Stomach (tissue), 8 donors: ENCODE measurements at regions not wholly inside any gene's neighbourhood (a gene's known extent, or its start where the extent isn't known, plus 50 kb on each side); places are given as distances from the start of the nearest gene placed in this dataset.
A peak's percentile ranks its signal among the peaks of the same experiment; 100 is the strongest.

Experiments used
- DNase-seq, 2 donors: peaks; one replicate each; pipeline versions ENCODE4 v3.0.0 to v3.0.0-alpha.2; 2013 to 2019
- H3K27ac ChIP-seq, 5 donors: fragments of 200-600 bp in 4 of 5; sonication (generic) in 4 of 5; one replicate each; pipeline ENCODE4 v1.5.1; 2013 to 2019; ENCODE audit warnings: mild to moderate bottlenecking in 1 of 5, moderate library complexity in 1 of 5
- H3K27me3 ChIP-seq, 3 donors: fragments of 200-600 bp; sonication (generic); one replicate each; pipeline ENCODE4 v1.5.1; 2017 to 2019; ENCODE audit warnings: mixed run types in 1 of 3
- H3K36me3 ChIP-seq, 4 donors: fragments of 200-600 bp; sonication (generic); 1 replicate in 3 of 4; 2 replicates in 1 of 4; pipeline ENCODE4 v1.5.1; 2016 to 2019
- H3K4me1 ChIP-seq, 4 donors: fragments of 200-600 bp; sonication (generic); one replicate each; pipeline ENCODE4 v1.5.1; 2016 to 2019
- H3K4me3 ChIP-seq, 4 donors: fragments of 200-600 bp; sonication (generic) in 3 of 4; one replicate each; pipeline ENCODE4 v1.5.1; 2016 to 2019; ENCODE audit warnings: mild to moderate bottlenecking in 1 of 4
- H3K9me3 ChIP-seq, 4 donors: fragments of 200-600 bp; sonication (generic); one replicate each; pipeline ENCODE4 v1.5.1; 2016 to 2019
- CTCF ChIP-seq, 7 experiments: fragments of 450-650 bp in 4 of 7; fragments of 200-600 bp in 3 of 7; sonication (generic) in 3 of 7; IDR thresholded peaks; one replicate each; pipeline ENCODE4 v1.5.1; 2016 to 2019; ENCODE audit warnings: antibody characterized with exemption in 7 of 7, control low read depth in 2 of 7, mild to moderate bottlenecking in 1 of 7
- EP300 ChIP-seq: sonication (generic); formaldehyde crosslinking; IDR thresholded peaks from one replicate; pipeline ENCODE4 v1.6.1; 2017; ENCODE audit warnings: antibody characterized with exemption
- POLR2A ChIP-seq, 4 donors: fragments of 450-650 bp; IDR thresholded peaks; one replicate each; pipeline ENCODE4 v1.6.1; 2016; ENCODE audit warnings: antibody characterized with exemption in 4 of 4, control low read depth in 2 of 4, mild to moderate bottlenecking in 1 of 4, moderate library complexity in 1 of 4
- POLR2AphosphoS5 ChIP-seq, 3 donors: sonication (generic); formaldehyde crosslinking; IDR thresholded peaks; one replicate each; pipeline ENCODE4 v1.6.1; 2016; ENCODE audit warnings: antibody characterized with exemption in 3 of 3
- WGBS, 5 donors: extraction: QIAGEN DNeasy Blood & Tissue Kit in 3 of 5; methylation state at CpG; one replicate each; pipeline versions ENCODE4 v1.1.5 to v1.1.7; 2013 to 2018; 5-methylcytosine and 5-hydroxymethylcytosine counted together
- intact Hi-C: fragments of 100-400 bp; cut with DNase I; formaldehyde crosslinking; loops from one replicate; pipeline ENCODE4 v1.15.1; 2023; ENCODE audit warnings: low total_unique reads
- donor health status: healthy with polysubstance abuse.
- donor health status: Bipolar disorder and iron deficiency.
- donor health status: healthy.

- Histone ChIP-seq H3K27me3 (no peaks in the 10 kb centered on the region), H3K4me3 (no peak overlapping the region), H3K36me3 (no peaks in the 10 kb centered on the region), H3K4me1 (peaks cover 0 to 12% (median 0%) of the 10 kb centered on the region in 4 donors), H3K27ac (peak overlapping the region in 4 of 5 donors; percentile 52 to 77 (median 54)), H3K9me3 (no peaks in the 10 kb centered on the region)
- no peak for TF ChIP-seq CTCF (IDR thresholded peaks at IDR 0.05)
- TF ChIP-seq POLR2AphosphoS5 (IDR thresholded peaks at IDR 0.05): no peak
- no peak for TF ChIP-seq EP300
- TF ChIP-seq POLR2A (IDR thresholded peaks at IDR 0.05): no peak
- intact Hi-C loops: no loop called here
- WGBS, 5 donors: 33 to 63% (median 49%) methylated on average over 4 of the region's 4 CpGs
- no peak for DNase-seq
Observed at GRCh38 chr9:119026120-119026519, 343.1 kb downstream of the BRINP1 start.

- intact Hi-C loops: no loop called here
- TF ChIP-seq POLR2A (IDR thresholded peaks at IDR 0.05): no peak
- no peak for TF ChIP-seq CTCF (IDR thresholded peaks at IDR 0.05)
- no peak for TF ChIP-seq POLR2AphosphoS5 (IDR thresholded peaks at IDR 0.05)
- TF ChIP-seq EP300: no peak
Observed at GRCh38 chr9:119027901-119028699, 341.1 kb downstream of the BRINP1 start.

GRCh38 chr9:119029886-119030285 is 339.3 kb downstream of the BRINP1 start:
- Histone ChIP-seq H3K4me3 (no peak overlapping the region), H3K27ac (no peak overlapping the region), H3K27me3 (no peaks in the 10 kb centered on the region), H3K4me1 (peaks cover 0 to 12% (median 0%) of the 10 kb centered on the region in 4 donors), H3K36me3 (no peaks in the 10 kb centered on the region), H3K9me3 (no peaks in the 10 kb centered on the region)
- no peak for DNase-seq
- WGBS, 5 donors: 82 to 91% (median 85%) methylated on average over 5 of the region's 5 CpGs
- intact Hi-C loops: no loop called here
- TF ChIP-seq CTCF (IDR thresholded peaks at IDR 0.05) (no peak), POLR2A (IDR thresholded peaks at IDR 0.05) (no peak), POLR2AphosphoS5 (IDR thresholded peaks at IDR 0.05) (no peak), EP300 (no peak)

More at GRCh38 chr9:119027901-119028699, 341.1 kb downstream of the BRINP1 start:
- Histone ChIP-seq H3K27me3 (no peaks in the 10 kb centered on the region), H3K9me3 (no peaks in the 10 kb centered on the region), H3K27ac (peak overlapping the region in 4 of 5 donors; percentile 55 to 77 (median 62)), H3K4me3 (no peak overlapping the region), H3K4me1 (peaks cover 0 to 12% (median 0%) of the 10 kb centered on the region in 4 donors), H3K36me3 (no peaks in the 10 kb centered on the region)
- no peak for DNase-seq
- WGBS, 5 donors: 56 to 75% (median 72%) methylated on average over 7 of the region's 7 CpGs

- intact Hi-C loops: no loop called here
Observed at GRCh38 chr9:119033596-119033995, 335.6 kb downstream of the BRINP1 start.

GRCh38 chr9:119036969-119037368 is 332.3 kb downstream of the BRINP1 start:
- H3K27me3 ChIP-seq: no peaks in the 10 kb centered on the region
- no peak overlapping the region for H3K4me3 ChIP-seq
- no peak overlapping the region for H3K27ac ChIP-seq
- no peak for DNase-seq
- intact Hi-C loops: no loop called here
- no peak for TF ChIP-seq POLR2A (IDR thresholded peaks at IDR 0.05)
- no peak for TF ChIP-seq CTCF (IDR thresholded peaks at IDR 0.05)
- TF ChIP-seq POLR2AphosphoS5 (IDR thresholded peaks at IDR 0.05): no peak
- TF ChIP-seq EP300: no peak
- no peaks in the 10 kb centered on the region for H3K4me1 ChIP-seq
- 66 to 85% (median 69%) methylated on average over 2 of the region's 2 CpGs for WGBS, 5 donors
- peaks cover 0 to 6% (median 0%) of the 10 kb centered on the region in 4 donors for H3K9me3 ChIP-seq
- no peaks in the 10 kb centered on the region for H3K36me3 ChIP-seq

More at GRCh38 chr9:119033596-119033995, 335.6 kb downstream of the BRINP1 start:
- Histone ChIP-seq H3K27me3 (no peaks in the 10 kb centered on the region), H3K4me1 (no peaks in the 10 kb centered on the region), H3K36me3 (no peaks in the 10 kb centered on the region), H3K9me3 (no peaks in the 10 kb centered on the region), H3K27ac (no peak overlapping the region), H3K4me3 (no peak overlapping the region)
- TF ChIP-seq EP300: no peak
- DNase-seq: no peak
- 53 to 86% (median 68%) methylated on average over 3 of the region's 3 CpGs for WGBS, 5 donors
